ENCODE measurements at regions not wholly inside any gene's neighbourhood (a gene's known extent, or its start where the extent isn't known, plus 50 kb on each side); places are given as distances from the start of the nearest gene placed in this dataset.

DNA sequence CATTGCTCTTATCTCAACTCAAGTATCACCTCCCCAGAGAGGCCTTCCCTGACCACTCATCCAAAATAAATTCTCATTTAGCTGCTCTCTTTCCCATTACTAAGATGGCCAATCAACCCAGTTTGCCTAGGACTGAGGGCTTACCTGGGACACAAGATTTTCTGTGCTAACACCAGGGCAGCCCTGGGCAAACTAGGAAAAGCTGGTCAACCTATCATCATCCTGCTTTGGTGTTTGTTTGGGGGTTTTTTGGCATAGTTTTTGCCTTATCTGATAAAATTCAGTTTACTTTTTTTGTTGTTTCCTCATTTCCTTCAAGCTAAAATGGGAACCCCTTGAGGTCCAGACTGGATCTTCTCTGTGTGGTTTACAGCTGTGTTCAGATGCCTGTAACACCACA, 131.4 kb upstream of the NR2F2 start:
- TF ChIP-seq, protein P1, sequence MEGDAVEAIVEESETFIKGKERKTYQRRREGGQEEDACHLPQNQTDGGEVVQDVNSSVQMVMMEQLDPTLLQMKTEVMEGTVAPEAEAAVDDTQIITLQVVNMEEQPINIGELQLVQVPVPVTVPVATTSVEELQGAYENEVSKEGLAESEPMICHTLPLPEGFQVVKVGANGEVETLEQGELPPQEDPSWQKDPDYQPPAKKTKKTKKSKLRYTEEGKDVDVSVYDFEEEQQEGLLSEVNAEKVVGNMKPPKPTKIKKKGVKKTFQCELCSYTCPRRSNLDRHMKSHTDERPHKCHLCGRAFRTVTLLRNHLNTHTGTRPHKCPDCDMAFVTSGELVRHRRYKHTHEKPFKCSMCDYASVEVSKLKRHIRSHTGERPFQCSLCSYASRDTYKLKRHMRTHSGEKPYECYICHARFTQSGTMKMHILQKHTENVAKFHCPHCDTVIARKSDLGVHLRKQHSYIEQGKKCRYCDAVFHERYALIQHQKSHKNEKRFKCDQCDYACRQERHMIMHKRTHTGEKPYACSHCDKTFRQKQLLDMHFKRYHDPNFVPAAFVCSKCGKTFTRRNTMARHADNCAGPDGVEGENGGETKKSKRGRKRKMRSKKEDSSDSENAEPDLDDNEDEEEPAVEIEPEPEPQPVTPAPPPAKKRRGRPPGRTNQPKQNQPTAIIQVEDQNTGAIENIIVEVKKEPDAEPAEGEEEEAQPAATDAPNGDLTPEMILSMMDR (IDR thresholded peaks at IDR 0.05; ENCODE audit: control extremely low read depth in 1 of 3, insufficient read depth in 1 of 3, low read depth in 1 of 3, low read length in 3 of 3): no peak
- no peak for TF ChIP-seq POLR2AphosphoS5 (IDR thresholded peaks at IDR 0.05; ENCODE audit: low read depth, low read length)
- TF ChIP-seq SIN3A (conservative IDR thresholded peaks at IDR 0.05 in 1 of 2, IDR thresholded peaks at IDR 0.05 in 1 of 2; ENCODE audit: low read depth in 1 of 2, low read length in 2 of 2): no peak
- TF ChIP-seq HDAC2 (IDR thresholded peaks at IDR 0.05; ENCODE audit: borderline replicate concordance in 1 of 2, low read depth in 2 of 2, low read length in 2 of 2): no peak
- TF ChIP-seq, protein P2, sequence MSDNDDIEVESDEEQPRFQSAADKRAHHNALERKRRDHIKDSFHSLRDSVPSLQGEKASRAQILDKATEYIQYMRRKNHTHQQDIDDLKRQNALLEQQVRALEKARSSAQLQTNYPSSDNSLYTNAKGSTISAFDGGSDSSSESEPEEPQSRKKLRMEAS (IDR thresholded peaks at IDR 0.05): no peak
- TF ChIP-seq, protein P3, sequence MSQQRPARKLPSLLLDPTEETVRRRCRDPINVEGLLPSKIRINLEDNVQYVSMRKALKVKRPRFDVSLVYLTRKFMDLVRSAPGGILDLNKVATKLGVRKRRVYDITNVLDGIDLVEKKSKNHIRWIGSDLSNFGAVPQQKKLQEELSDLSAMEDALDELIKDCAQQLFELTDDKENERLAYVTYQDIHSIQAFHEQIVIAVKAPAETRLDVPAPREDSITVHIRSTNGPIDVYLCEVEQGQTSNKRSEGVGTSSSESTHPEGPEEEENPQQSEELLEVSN (IDR thresholded peaks at IDR 0.05): no peak
- TF ChIP-seq CHD1 (IDR thresholded peaks at IDR 0.05; ENCODE audit: low read depth, low read length): no peak

Data from H1 (cell line).